Gastrocnemius medialis (tissue), 4 donors: ENCODE measurements at regions not wholly inside any gene's neighbourhood (a gene's known extent, or its start where the extent isn't known, plus 50 kb on each side); places are given as distances from the start of the nearest gene placed in this dataset.
A peak's percentile ranks its signal among the peaks of the same experiment; 100 is the strongest.
"Not testable (repeated sequence)": the region's sequence is repeated elsewhere in the genome, so short reads cannot be mapped to it uniquely, and the experiment has no call there.

ENCODE experiments used
- ATAC-seq, 2 donors: fragments of 150-250 bp; one replicate each; pipeline ENCODE4 v1.9.1; 2016
- DNase-seq, 2 donors: peaks; one replicate each; pipeline ENCODE4 v3.0.0-alpha.2; 2019
- H3K27ac ChIP-seq, 4 donors: fragments of 200-600 bp; sonication (generic); 1 replicate in 1 of 4; 2 replicates in 3 of 4; pipeline ENCODE4 v1.5.1; 2016 to 2018; ENCODE audit warnings: mild to moderate bottlenecking in 2 of 4, moderate library complexity in 1 of 4
- H3K27me3 ChIP-seq, 3 donors: fragments of 200-600 bp; sonication (generic) in 2 of 3; 1 replicate in 1 of 3; 2 replicates in 2 of 3; pipeline versions ENCODE4 v1.5.1 to v1.6.0; 2016 to 2019; ENCODE audit warnings: mild to moderate bottlenecking in 1 of 3, moderate library complexity in 1 of 3
- H3K36me3 ChIP-seq, 2 donors: fragments of 200-600 bp; sonication (generic) in 1 of 2; one replicate each; pipeline ENCODE4 v1.5.1; 2017 to 2018
- H3K4me1 ChIP-seq, 2 donors: fragments of 200-600 bp; sonication (generic) in 1 of 2; one replicate each; pipeline ENCODE4 v1.5.1; 2016 to 2017; ENCODE audit warnings: mild to moderate bottlenecking in 2 of 2
- H3K4me3 ChIP-seq, 4 donors: fragments of 200-600 bp; sonication (generic) in 3 of 4; 1 replicate in 1 of 4; 2 replicates in 3 of 4; pipeline ENCODE4 v1.5.1; 2016 to 2019; ENCODE audit warnings: mild to moderate bottlenecking in 2 of 4
- H3K9me3 ChIP-seq, 3 donors: fragments of 200-600 bp; sonication (generic) in 2 of 3; 1 replicate in 1 of 3; 2 replicates in 2 of 3; pipeline ENCODE4 v1.5.1; 2016 to 2019
- POLR2A ChIP-seq, 2 donors: fragments of 450-650 bp; IDR thresholded peaks; one replicate each; pipeline ENCODE4 v1.6.1; 2017; ENCODE audit warnings: antibody characterized with exemption in 2 of 2, mild to moderate bottlenecking in 2 of 2, moderate library complexity in 2 of 2
- in situ Hi-C, 4 donors: fragments of 200-750 bp; cut with MboI; loops; one replicate each; pipeline versions ENCODE4 v1.15.0 to v1.8.0; 2017; ENCODE audit warnings: low sequenced_read_pairs in 4 of 4
- intact Hi-C: fragments of 100-400 bp; cut with DNase I; formaldehyde crosslinking; loops from one replicate; pipeline ENCODE4 v1.15.1; 2023; ENCODE audit warnings: low total_unique reads
- TF ChIP-seq, protein P1 (sequence below), 5 experiments: fragments of 450-650 bp in 3 of 5; fragments of 200-600 bp in 2 of 5; sonication (generic) in 2 of 5; IDR thresholded peaks in 4 of 5; conservative IDR thresholded peaks in 1 of 5; 1 replicate in 4 of 5; 2 replicates in 1 of 5; pipeline ENCODE4 v1.5.1; 2016 to 2019; ENCODE audit warnings: antibody characterized with exemption in 5 of 5, mild to moderate bottlenecking in 3 of 5, moderate library complexity in 3 of 5

DNA sequence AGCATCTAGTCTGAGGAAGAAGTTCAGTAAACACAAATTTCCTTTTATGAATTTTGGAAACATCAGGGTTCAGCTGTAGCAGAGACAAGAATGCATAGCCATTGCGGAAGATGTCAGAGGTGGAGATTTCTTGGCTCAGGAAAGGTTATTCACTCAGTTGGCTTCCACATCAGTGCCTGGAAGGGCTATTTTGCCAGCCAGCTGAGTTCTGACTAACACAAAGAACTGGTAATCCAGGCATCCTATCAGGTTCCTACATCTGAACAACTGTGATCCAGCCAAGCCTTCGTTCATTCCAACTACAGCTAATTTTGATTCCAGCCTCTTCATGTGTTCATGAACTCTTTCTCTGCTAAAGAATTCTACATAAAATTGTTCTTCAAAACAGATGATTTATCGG is 965.6 kb downstream of the XPNPEP1 start:
- TF ChIP-seq POLR2A (IDR thresholded peaks at IDR 0.05) = no peak
- TF ChIP-seq, protein P1, sequence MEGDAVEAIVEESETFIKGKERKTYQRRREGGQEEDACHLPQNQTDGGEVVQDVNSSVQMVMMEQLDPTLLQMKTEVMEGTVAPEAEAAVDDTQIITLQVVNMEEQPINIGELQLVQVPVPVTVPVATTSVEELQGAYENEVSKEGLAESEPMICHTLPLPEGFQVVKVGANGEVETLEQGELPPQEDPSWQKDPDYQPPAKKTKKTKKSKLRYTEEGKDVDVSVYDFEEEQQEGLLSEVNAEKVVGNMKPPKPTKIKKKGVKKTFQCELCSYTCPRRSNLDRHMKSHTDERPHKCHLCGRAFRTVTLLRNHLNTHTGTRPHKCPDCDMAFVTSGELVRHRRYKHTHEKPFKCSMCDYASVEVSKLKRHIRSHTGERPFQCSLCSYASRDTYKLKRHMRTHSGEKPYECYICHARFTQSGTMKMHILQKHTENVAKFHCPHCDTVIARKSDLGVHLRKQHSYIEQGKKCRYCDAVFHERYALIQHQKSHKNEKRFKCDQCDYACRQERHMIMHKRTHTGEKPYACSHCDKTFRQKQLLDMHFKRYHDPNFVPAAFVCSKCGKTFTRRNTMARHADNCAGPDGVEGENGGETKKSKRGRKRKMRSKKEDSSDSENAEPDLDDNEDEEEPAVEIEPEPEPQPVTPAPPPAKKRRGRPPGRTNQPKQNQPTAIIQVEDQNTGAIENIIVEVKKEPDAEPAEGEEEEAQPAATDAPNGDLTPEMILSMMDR (IDR thresholded peaks at IDR 0.05 in 4 of 5, conservative IDR thresholded peaks at IDR 0.05 in 1 of 5) = no peak
- no peak for DNase-seq
- no peak overlapping the region for H3K27ac ChIP-seq
- H3K4me1 ChIP-seq = no peaks in the 10 kb centered on the region
- in situ Hi-C loops = no loop called here
- H3K9me3 ChIP-seq = no peaks in the 10 kb centered on the region
- no peak for ATAC-seq
- H3K36me3 ChIP-seq = no peaks in the 10 kb centered on the region
- no peaks in the 10 kb centered on the region for H3K27me3 ChIP-seq
- H3K4me3 ChIP-seq = no peak overlapping the region
- intact Hi-C loops = no loop called here

DNA sequence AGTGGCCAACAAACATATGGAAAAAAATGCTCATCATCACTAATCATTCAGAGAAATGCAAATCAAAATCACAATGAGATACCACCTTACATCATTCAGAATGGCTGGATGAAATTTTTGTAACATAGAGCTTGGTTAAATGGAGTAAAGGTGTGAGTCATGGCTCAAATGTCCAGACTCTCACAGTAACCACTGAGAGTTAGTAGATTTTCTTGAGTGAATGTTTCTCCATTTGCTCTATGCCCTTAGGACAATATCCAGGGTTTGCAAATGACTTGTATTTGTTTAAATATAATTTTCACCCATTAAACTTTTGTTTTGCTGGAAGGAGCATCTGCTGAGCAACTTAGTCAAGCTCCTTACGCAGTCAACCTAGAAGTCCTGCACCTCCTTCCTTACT is 967.2 kb downstream of the XPNPEP1 start:
- ATAC-seq (no peak), DNase-seq (no peak)
- in situ Hi-C loops = no loop called here
- Histone ChIP-seq H3K4me1 (no peaks in the 10 kb centered on the region), H3K27me3 (no peaks in the 10 kb centered on the region), H3K36me3 (no peaks in the 10 kb centered on the region), H3K9me3 (no peaks in the 10 kb centered on the region), H3K4me3 (no peak overlapping the region), H3K27ac (no peak overlapping the region)
- no peak for TF ChIP-seq POLR2A (IDR thresholded peaks at IDR 0.05)
- TF ChIP-seq, protein P1 (IDR thresholded peaks at IDR 0.05 in 4 of 5, conservative IDR thresholded peaks at IDR 0.05 in 1 of 5) = no peak
- intact Hi-C loops = no loop called here

DNA sequence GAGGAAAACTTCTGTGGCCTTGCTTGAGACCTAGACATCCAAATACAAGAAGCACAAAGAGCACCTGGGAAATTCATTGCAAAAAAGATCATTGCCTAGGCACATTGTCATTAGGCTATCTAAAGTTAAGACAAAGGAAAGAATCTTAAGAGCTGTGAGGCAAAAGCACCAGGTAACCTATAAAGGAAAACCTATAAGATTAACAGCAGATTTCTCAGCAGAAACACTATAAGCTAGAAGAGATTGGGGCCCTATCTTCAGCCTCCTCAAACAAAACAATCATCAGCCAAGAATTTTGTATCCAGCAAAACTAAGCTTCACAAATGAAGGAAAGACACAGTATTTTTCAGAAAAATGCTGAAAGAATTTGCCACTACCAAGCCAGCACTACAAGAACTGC is 1003.3 kb downstream of the XPNPEP1 start:
- in situ Hi-C loops, H3K4me1 ChIP-seq, H3K4me3 ChIP-seq, H3K36me3 ChIP-seq, ATAC-seq, DNase-seq, H3K27ac ChIP-seq, intact Hi-C loops, H3K9me3 ChIP-seq, H3K27me3 ChIP-seq: not testable (repeated sequence)

DNA sequence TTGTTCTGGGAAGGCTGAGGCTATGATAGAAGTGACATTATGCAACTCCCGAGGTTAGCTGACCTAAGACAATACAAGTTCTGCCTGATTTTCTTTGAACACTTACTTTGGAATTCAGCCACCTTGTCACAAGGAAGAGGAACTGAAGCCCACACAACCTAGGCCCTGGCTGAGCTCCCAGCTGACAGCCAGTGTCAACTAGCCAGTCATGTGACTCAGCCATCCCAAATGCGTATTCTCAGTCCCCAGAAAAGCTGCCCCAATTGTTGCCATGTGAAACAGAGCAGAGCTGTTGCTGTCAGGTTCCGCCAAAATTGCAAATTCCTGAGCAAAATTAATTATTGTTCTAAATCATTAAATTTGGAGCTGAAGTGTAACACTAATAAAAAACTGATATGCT is 1010.0 kb downstream of the XPNPEP1 start:
- peaks cover 5 to 8% (median 6%) of the 10 kb centered on the region in 3 donors for H3K27me3 ChIP-seq
- DNase-seq (no peak), ATAC-seq (no peak)
- no peaks in the 10 kb centered on the region for H3K36me3 ChIP-seq
- in situ Hi-C loops (no loop called here), intact Hi-C loops (no loop called here)
- no peak overlapping the region for H3K4me3 ChIP-seq
- no peaks in the 10 kb centered on the region for H3K4me1 ChIP-seq
- H3K27ac ChIP-seq = no peak overlapping the region
- no peaks in the 10 kb centered on the region for H3K9me3 ChIP-seq
- no peak for TF ChIP-seq POLR2A (IDR thresholded peaks at IDR 0.05)
- TF ChIP-seq, protein P1 (IDR thresholded peaks at IDR 0.05 in 4 of 5, conservative IDR thresholded peaks at IDR 0.05 in 1 of 5) = no peak

DNA sequence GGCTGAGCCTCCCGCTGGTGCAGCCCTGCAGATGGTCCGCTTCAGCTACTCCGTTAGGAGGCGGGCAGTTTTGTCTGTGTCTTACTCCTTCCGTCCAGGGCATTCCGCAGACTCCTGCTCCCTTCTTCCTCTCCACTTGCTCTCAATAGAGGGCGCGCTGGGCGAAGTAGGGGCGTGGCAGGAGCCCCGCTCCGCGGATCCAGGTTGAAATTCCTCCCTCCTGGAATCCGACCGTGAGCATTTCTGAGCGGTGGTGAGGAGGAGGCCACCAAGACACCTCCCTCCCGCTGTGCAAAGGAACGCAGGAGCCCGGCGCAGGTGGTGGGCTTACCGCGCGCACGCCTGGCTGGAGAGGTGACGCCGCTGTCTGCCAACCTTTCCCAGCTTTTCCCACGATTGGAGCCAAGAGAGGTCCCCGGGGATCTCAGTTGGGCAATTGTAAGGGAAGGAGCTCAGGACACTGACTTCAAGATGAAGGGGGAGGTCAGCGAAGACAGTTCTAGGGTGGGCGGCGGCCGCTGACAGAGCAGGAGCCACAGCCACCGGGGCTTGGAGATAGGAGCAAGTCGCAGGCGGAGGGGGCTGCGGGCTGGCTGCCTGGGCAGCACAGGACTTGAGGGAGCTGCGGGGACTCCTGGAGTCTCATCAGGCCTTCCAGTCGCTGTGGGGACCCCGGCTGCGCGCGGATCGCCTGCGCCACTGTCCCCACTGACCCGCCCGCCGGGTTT is 1011.3 kb downstream of the XPNPEP1 start:
- DNase-seq = peak in 1 of 2 donors; percentile 10
- Histone ChIP-seq H3K36me3 (no peaks in the 10 kb centered on the region), H3K9me3 (no peaks in the 10 kb centered on the region), H3K4me3 (peak overlapping the region in 3 of 4 donors; percentile 13 to 23 (median 23)), H3K27me3 (peaks cover 5 to 8% (median 6%) of the 10 kb centered on the region in 3 donors), H3K4me1 (no peaks in the 10 kb centered on the region), H3K27ac (no peak overlapping the region)
- intact Hi-C loops (no loop called here), in situ Hi-C loops (no loop called here)
- no peak for ATAC-seq
- TF ChIP-seq POLR2A (IDR thresholded peaks at IDR 0.05) = no peak
- TF ChIP-seq, protein P1 (IDR thresholded peaks at IDR 0.05 in 4 of 5, conservative IDR thresholded peaks at IDR 0.05 in 1 of 5) = no peak
